ENCODE measurements at regions not wholly inside any gene's neighbourhood (a gene's known extent, or its start where the extent isn't known, plus 50 kb on each side); places are given as distances from the start of the nearest gene placed in this dataset.

DNA sequence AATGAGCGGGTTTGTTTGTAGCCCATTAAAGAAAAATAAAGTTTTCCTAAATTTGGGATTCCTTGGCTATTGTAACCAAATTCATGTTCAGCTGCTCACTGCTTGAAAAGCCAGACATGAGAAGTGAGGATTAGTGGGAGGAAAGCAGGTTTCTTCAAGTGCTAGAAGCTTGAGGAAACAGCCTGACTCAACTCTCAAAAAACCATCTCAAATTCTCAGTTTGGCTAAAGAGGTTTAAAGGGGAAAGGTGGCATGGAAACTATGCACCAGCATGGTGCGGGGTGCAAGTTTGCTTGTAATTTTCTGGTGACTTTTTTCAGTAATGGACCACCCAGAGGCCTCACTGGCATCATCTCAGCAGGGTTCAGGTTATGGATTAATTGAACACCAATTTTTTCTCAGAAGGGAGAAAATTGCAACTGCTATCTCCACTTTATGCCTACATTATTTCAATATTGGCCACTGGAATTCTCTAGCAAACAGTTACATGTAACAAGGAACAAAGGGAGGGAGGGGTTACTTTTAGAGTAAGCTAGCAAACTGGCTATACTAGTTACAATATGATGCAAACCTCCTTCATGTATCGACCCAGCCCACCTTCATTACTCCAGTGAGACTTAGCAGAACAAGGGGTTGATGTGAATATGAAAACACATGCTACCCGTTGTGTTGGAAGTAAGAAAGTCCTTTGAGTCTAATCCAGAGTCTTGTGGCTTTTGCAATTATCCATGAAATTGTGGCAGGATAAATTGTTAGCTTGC is 85.0 kb upstream of the IFNGR1 start:
- no peak for TF ChIP-seq CTCF (IDR thresholded peaks at IDR 0.05)
- no peak for TF ChIP-seq POLR2A (IDR thresholded peaks at IDR 0.05)

All from Peyer's patch (tissue), 4 donors.